Osteocyte (in vitro differentiated cells): ENCODE measurements at regions not wholly inside any gene's neighbourhood (a gene's known extent, or its start where the extent isn't known, plus 50 kb on each side); places are given as distances from the start of the nearest gene placed in this dataset.
"Not testable (repeated sequence)": the region's sequence is repeated elsewhere in the genome, so short reads cannot be mapped to it uniquely, and the experiment has no call there.

Experiments
- DNase-seq: peaks from one replicate; pipeline ENCODE4 v3.0.0; 2021; ENCODE audit warnings: mixed read lengths; ENCODE audit not compliant: unreplicated experiment; ENCODE audit errors: extremely low spot score
- H3K27ac Mint-ChIP-seq: one replicate; pipeline ENCODE4 v1.8.0; 2021; ENCODE audit warnings: mild to moderate bottlenecking, mixed read lengths; ENCODE audit not compliant: unreplicated experiment
- H3K27me3 Mint-ChIP-seq: one replicate; pipeline ENCODE4 v1.8.0; 2021; ENCODE audit warnings: mixed read lengths; ENCODE audit not compliant: unreplicated experiment
- H3K36me3 Mint-ChIP-seq: one replicate; pipeline ENCODE4 v1.8.0; 2021; ENCODE audit warnings: mixed read lengths; ENCODE audit not compliant: unreplicated experiment
- H3K4me1 Mint-ChIP-seq: one replicate; pipeline ENCODE4 v1.8.0; 2021; ENCODE audit warnings: mixed read lengths; ENCODE audit not compliant: unreplicated experiment
- H3K4me3 Mint-ChIP-seq: one replicate; pipeline ENCODE4 v1.8.0; 2021; ENCODE audit warnings: mild to moderate bottlenecking, moderate library complexity, mixed read lengths; ENCODE audit not compliant: unreplicated experiment
- H3K9me3 Mint-ChIP-seq: one replicate; pipeline ENCODE4 v1.8.0; 2021; ENCODE audit warnings: mixed read lengths; ENCODE audit not compliant: unreplicated experiment
- CTCF ChIP-seq: fragments of 200-600 bp; sonication (generic); IDR thresholded peaks from 2 replicates; pipeline ENCODE4 v1.5.0; 2021; ENCODE audit warnings: antibody characterized with exemption, mild to moderate bottlenecking, moderate library complexity

- no peaks in the 10 kb centered on the region for H3K36me3 Mint-ChIP-seq
- no peak overlapping the region for H3K4me3 Mint-ChIP-seq
- no peak for TF ChIP-seq CTCF
- DNase-seq, result no peak
- peaks cover 18% of the 10 kb centered on the region for H3K9me3 Mint-ChIP-seq
- peaks cover 6% of the 10 kb centered on the region for H3K4me1 Mint-ChIP-seq
- no peak overlapping the region for H3K27ac Mint-ChIP-seq
- no peaks in the 10 kb centered on the region for H3K27me3 Mint-ChIP-seq
Observed at GRCh38 chr19:28998974-28999373, 214.0 kb downstream of the UQCRFS1 start.

GRCh38 chr19:28997866-28998265 lies 215.1 kb downstream of the UQCRFS1 start:
- not testable (repeated sequence) for H3K4me3 Mint-ChIP-seq, H3K4me1 Mint-ChIP-seq, H3K27ac Mint-ChIP-seq, H3K27me3 Mint-ChIP-seq, H3K36me3 Mint-ChIP-seq, DNase-seq
- H3K9me3 Mint-ChIP-seq, result peaks cover 26% of the 10 kb centered on the region

GRCh38 chr19:28990522-28990921 lies 222.4 kb downstream of the UQCRFS1 start:
- Mint-ChIP-seq H3K9me3 (peaks cover 20% of the 10 kb centered on the region), H3K27ac (no peak overlapping the region)
- TF ChIP-seq CTCF, result no peak

GRCh38 chr19:28989739-28990138 lies 223.2 kb downstream of the UQCRFS1 start:
- TF ChIP-seq CTCF, result no peak
- DNase-seq, result no peak
- Mint-ChIP-seq H3K27me3 (peaks cover 15% of the 10 kb centered on the region), H3K9me3 (peaks cover 19% of the 10 kb centered on the region), H3K27ac (no peak overlapping the region), H3K4me3 (no peak overlapping the region), H3K4me1 (no peaks in the 10 kb centered on the region), H3K36me3 (no peaks in the 10 kb centered on the region)

More at GRCh38 chr19:28990522-28990921, 222.4 kb downstream of the UQCRFS1 start:
- H3K4me3 Mint-ChIP-seq, result no peak overlapping the region
- H3K4me1 Mint-ChIP-seq, result no peaks in the 10 kb centered on the region
- H3K27me3 Mint-ChIP-seq, result peaks cover 13% of the 10 kb centered on the region
- H3K36me3 Mint-ChIP-seq, result no peaks in the 10 kb centered on the region
- no peak for DNase-seq

GRCh38 chr19:28988066-28988465 lies 224.9 kb downstream of the UQCRFS1 start:
- TF ChIP-seq CTCF, result no peak
- Mint-ChIP-seq H3K9me3 (peaks cover 9% of the 10 kb centered on the region), H3K36me3 (no peaks in the 10 kb centered on the region), H3K4me1 (no peaks in the 10 kb centered on the region), H3K27ac (no peak overlapping the region), H3K4me3 (no peak overlapping the region), H3K27me3 (peaks cover 15% of the 10 kb centered on the region)
- DNase-seq, result no peak

- H3K27ac Mint-ChIP-seq, result no peak overlapping the region
- no peak for DNase-seq
- H3K4me3 Mint-ChIP-seq, result no peak overlapping the region
- H3K4me1 Mint-ChIP-seq, result no peaks in the 10 kb centered on the region
- TF ChIP-seq CTCF, result no peak
- H3K36me3 Mint-ChIP-seq, result no peaks in the 10 kb centered on the region
- peaks cover under 1% of the 10 kb centered on the region for H3K9me3 Mint-ChIP-seq
- peaks cover 15% of the 10 kb centered on the region for H3K27me3 Mint-ChIP-seq
Observed at GRCh38 chr19:28987177-28987576, 225.8 kb downstream of the UQCRFS1 start.
